Left colon (tissue), 2 donors: ENCODE measurements at regions not wholly inside any gene's neighbourhood (a gene's known extent, or its start where the extent isn't known, plus 50 kb on each side); places are given as distances from the start of the nearest gene placed in this dataset.
"Not testable (repeated sequence)": the region's sequence is repeated elsewhere in the genome, so short reads cannot be mapped to it uniquely, and the experiment has no call there.

ENCODE experiments used
- ATAC-seq: fragments of 200-7000 bp; cut with Tn5 transposase; one replicate; pipeline ENCODE4 v1.9.1; 2020; ENCODE audit warnings: mild to moderate bottlenecking, moderate library complexity
- DNase-seq, 2 donors: peaks; one replicate each; pipeline ENCODE4 v3.0.0-alpha.2; 2020
- intact Hi-C, 2 donors: fragments of 100-400 bp; cut with DNase I in 1 of 2; cut with micrococcal nuclease in 1 of 2; formaldehyde crosslinking; loops; one replicate each; pipeline versions ENCODE4 v1.11.2 to v1.14.0; 2022; cut with DNase I, micrococcal nuclease
- donor health status: DM: no; HTN: no; CAD: no.
- donor health status: DM: yes; HTN: yes; CAD: no.

GRCh38 chr14:51582437-51582836, 69.3 kb upstream of the FRMD6 start:
- ATAC-seq (no peak), DNase-seq (no peak)
- intact Hi-C loops, result no loop called here

GRCh38 chr14:51585055-51585454, 66.7 kb upstream of the FRMD6 start:
- ATAC-seq (no peak), DNase-seq (no peak)
- intact Hi-C loops, result no loop called here

GRCh38 chr14:51592836-51593235, 58.9 kb upstream of the FRMD6 start:
- intact Hi-C loops, result no loop called here
- DNase-seq (no peak), ATAC-seq (no peak)

- intact Hi-C loops, result no loop called here
- DNase-seq (no peak), ATAC-seq (no peak)
These were observed 58.3 kb upstream of the FRMD6 start for GRCh38 chr14:51593397-51593796.

- intact Hi-C loops, result no loop called here
- ATAC-seq (no peak), DNase-seq (no peak)
These were observed 55.7 kb upstream of the FRMD6 start for GRCh38 chr14:51595881-51596455.

GRCh38 chr14:51596488-51597117, 55.1 kb upstream of the FRMD6 start:
- ATAC-seq (no peak), DNase-seq (no peak)
- intact Hi-C loops, result no loop called here

GRCh38 chr14:51597261-51598001, 54.3 kb upstream of the FRMD6 start:
- ATAC-seq, result no peak
- intact Hi-C loops, result no loop called here
- no peak for DNase-seq

GRCh38 chr14:51598924-51599600, 52.6 kb upstream of the FRMD6 start:
- ATAC-seq, DNase-seq, intact Hi-C loops: not testable (repeated sequence)

GRCh38 chr14:51600658-51601057, 51.1 kb upstream of the FRMD6 start:
- ATAC-seq, result no peak
- DNase-seq, result no peak
- intact Hi-C loops, result no loop called here
